LHCN-M2 (cell line): ENCODE measurements at regions not wholly inside any gene's neighbourhood (a gene's known extent, or its start where the extent isn't known, plus 50 kb on each side); places are given as distances from the start of the nearest gene placed in this dataset.
"Not testable (repeated sequence)": the region's sequence is repeated elsewhere in the genome, so short reads cannot be mapped to it uniquely, and the experiment has no call there.

Experiments
- DNase-seq: peaks from one replicate; pipeline ENCODE4 v3.0.0-alpha.2; 2012; ENCODE audit warnings: low read depth

DNA sequence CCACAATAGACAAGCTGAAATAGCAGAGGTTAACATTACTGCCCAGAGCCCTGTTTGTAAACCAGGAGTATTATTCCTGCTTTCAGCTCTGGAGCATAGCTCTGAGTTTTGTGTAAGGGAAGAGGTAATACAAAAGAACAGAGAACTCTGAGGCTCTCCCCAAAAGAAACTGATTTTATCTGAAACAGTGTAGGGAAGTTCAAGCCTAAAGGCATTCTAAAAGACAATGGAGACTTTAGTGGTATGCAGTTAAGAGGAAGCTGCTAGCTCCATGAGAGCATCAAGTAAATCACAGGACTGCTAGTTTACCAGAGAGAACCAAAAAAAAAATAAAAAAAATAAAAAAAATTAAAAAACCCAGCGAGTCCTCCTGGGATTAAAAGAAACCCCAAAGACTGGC, 146.6 kb upstream of the PCSK5 start:
- no peak for DNase-seq

- DNase-seq, result no peak
These were observed 136.4 kb upstream of the PCSK5 start for GRCh38 chr9:75754080-75754479.

DNA sequence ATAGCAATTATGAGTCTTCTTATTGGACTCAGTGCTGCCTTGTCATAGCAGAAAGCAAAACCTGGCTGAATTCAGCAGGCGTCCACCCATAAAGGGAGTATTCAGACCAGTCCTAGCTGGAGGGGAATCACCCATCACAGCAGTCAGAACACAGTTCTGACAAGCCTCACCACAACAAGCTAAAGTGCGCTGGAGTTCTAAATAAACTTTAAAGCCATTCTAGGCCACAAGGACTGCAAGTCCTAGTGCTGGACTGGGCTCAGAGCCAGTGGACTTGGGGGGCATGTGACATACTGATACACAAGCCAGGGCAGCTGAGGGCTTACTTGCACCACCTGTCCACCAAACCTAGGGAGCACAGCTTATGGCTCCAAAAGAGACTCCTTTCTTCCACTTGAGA, 115.3 kb upstream of the PCSK5 start:
- DNase-seq, result no peak

- no peak for DNase-seq
These were observed 114.3 kb upstream of the PCSK5 start for GRCh38 chr9:75775966-75776691.

DNA sequence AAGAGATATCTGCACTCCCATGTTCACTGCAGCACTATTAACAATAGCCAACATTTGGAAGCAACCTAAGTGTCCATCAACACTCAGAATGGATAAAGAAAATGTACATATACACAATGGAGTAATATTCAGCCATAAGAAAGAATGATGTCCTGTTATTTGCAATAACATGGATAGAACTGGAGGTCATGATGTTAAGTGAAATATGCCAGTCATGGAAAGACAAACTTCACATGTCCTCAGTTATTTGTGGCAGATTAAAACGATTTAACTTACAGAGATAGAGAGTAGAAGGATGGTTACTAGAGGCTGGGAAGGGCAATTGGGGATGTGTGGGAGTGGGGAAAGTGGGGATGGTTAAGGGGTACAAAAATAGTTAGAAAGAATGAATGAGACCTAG, 110.3 kb upstream of the PCSK5 start:
- DNase-seq, result no peak

- peak; percentile 98 for DNase-seq
These were observed 102.4 kb upstream of the PCSK5 start for GRCh38 chr9:75788006-75788634.

DNA sequence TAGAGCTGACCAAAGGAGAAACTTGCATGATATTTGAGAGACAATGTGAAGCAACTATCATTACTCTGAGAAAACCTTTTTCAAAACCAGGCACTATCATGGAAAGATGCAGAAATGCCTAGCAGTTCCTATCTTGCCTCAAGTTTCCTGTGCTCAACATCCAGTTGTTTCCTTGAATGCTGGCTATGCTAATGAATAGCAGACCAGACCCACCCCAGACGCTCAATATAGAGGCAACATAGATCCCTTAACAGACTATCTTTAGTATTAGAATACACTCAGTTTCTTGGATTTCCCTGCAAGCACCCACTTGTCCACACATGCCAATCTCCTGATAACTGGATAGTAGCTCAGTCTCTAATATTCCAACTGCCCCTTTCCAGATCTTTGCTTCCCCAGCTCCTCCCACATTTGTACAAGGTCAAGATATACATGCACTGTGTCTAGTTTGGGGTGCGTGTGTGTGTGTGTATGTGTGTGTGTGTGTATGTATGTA, 93.3 kb upstream of the PCSK5 start:
- DNase-seq, result no peak

DNA sequence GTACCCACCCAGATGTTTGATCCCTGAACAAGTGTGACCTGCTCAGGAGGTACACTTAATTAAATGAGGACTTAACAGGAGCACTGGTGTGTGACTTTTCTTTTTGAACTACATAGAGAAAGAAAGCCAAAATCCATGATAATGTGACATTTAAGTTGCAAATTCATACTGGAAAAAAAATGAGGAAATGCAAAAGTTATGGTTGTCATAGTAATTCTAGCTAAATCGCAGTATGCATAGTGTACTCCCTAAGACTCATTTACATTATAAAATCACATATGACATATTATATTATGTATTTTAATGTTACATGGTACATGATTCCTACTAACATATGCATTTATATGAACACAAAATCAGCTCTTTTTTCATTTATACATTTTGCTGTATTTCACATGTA, 92.0 kb upstream of the PCSK5 start:
- no peak for DNase-seq

DNA sequence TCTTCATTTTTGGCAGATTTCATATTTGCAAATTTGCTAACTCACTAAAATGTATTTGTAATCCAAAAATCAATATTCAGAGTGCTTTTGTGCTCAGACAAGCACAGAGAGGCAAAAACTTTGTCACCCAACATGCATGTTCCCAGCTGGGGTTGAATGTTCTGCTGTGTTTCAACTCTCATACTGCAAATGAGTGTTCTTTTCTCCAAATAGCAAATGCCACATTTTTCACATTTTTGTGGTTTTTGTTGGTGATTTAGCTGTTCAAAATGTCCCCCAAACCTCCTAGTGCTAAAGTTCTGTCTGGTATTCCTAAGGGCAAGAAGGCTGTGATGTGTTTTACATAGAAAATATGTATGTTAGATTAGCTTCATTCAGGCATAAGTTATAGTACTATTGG, 87.3 kb upstream of the PCSK5 start:
- DNase-seq, result peak; percentile 92

DNA sequence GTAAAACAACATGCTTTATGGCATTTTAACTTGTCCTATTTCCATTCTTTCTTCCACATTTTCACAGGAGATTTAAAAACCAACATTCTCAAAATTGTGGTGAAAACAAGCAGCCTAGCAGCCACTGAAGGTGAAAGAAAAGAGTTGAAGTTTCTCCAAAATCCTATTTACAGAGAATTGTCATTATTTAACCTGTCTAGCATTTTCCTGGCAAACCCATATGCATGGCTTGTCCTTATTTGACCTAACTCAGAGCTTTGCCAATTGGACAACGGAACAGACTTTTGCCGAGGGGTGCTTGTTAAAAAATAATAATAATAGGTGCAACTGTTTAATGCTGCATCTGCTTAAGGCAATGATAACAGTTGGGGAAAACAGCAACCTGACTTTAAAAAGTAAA, 80.4 kb upstream of the PCSK5 start:
- no peak for DNase-seq

DNA sequence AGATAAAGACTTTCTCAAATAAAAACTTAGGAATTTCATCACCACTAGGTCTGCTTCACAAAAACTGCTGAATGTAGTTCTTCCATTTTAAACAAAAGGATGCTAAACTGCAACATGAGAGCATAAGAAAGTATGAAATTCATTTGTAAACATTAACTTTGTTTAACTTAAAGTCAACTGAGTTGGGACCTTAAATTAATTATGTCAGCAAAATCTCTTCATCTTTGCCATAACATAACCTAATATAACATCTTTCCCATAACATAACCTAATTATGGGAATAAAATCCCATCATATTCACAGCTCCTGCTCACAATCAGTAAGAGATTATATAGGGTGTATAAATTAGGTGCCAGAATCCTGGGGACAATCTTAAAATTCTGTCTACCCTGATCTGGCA, 78.8 kb upstream of the PCSK5 start:
- DNase-seq, result no peak

DNA sequence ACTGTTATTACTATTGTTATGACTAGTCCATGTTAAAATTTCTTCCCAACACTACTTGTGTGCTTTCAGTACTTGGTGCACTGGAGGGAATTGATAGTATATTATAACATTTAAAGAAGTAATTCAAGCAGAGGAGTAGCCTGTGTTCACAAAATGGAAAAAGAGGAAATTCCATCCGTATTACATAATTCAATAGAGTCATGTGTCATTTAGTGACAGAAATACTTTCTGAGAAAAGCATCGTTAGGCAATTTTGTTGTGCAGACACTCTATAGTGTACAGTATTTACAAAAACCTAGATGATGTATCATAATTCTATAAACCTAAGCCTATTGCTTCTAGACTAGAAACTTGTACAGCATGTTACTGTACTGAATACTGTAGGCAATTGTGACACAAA, 78.3 kb upstream of the PCSK5 start:
- no peak for DNase-seq

DNA sequence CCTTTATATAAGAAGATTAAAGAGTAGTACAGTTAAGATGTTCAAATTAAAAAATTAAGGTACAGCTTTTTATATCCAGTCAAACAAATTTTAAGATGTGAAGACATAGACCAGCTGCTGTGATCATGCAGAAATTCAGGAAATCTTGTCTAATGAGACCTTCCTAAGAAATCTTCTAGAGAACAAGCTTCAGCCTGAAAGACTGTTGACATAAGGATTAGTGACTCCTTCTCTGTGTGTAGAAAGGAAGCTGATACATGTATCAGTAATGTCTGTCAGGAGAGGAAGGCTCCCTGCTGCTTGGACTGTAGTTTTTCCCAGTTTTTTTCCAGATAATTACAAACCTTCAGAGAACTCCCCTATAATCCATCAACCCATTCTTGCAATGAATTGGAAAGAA, 75.8 kb upstream of the PCSK5 start:
- peak; percentile 79 for DNase-seq

- DNase-seq, result not testable (repeated sequence)
These were observed 69.9 kb upstream of the PCSK5 start for GRCh38 chr9:75820471-75821115.

GRCh38 chr9:75823151-75823550, 67.3 kb upstream of the PCSK5 start:
- DNase-seq, result no peak

- peak; percentile 37 for DNase-seq
These were observed 65.5 kb upstream of the PCSK5 start for GRCh38 chr9:75824816-75825568.

DNA sequence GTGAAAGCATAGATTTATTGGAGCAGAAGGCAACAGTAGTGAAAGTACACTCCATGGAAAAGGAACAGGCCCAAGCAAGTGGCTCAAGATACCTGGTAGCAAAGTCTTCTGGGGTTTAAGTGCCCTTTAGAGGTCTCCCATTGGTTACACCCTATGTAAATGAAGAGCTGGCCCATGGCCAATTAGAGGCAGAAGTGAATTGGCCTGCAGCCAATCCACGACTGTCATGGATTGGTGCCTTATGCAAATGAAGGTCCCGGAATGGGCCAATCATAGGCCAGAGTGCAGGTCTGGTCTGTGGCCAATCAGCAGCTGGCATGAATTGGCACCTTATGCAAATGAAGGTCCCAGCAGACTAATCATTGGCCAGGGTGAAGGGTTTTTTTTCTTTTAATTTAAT, 64.2 kb upstream of the PCSK5 start:
- no peak for DNase-seq

DNA sequence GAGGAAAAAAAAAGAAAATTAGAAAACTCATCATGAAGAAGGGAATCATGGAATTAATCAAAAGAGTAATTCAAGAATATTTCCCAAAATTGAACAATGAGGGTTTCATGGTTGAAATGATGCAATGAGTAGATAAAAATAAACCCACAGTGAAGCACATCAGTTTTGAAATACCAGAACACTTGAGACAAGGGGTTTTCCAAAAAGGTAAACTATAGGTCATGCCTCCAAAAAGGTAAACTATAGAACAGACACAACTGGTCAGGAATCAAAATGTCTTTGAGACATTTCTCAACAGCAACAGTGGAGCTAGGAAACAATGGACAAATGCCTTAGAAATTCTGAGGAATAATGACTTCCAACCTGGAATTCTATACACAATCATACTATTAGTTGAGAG, 60.2 kb upstream of the PCSK5 start:
- DNase-seq, result no peak

DNA sequence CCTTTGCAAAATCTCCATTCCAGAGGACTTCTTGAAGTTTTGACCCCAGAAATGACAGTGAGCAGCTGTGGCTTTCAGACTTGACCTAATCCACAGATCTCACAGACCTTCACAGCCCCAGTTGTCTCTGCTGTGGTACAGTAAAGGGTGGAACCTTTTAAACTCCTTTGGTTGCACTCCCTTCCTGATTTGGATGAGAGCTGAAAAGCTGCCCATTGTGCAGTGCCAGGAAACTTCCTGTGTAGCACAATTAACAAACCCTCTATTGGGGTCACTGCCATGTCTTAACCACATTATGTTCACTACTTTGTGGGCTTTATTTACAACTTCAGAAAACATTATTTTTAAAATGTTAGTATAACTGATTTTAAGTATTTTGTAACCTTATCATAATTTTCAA, 56.7 kb upstream of the PCSK5 start:
- no peak for DNase-seq

- DNase-seq, result no peak
These were observed 55.6 kb upstream of the PCSK5 start for GRCh38 chr9:75834878-75835277.
